ENCODE measurements at regions not wholly inside any gene's neighbourhood (a gene's known extent, or its start where the extent isn't known, plus 50 kb on each side); places are given as distances from the start of the nearest gene placed in this dataset.

DNA sequence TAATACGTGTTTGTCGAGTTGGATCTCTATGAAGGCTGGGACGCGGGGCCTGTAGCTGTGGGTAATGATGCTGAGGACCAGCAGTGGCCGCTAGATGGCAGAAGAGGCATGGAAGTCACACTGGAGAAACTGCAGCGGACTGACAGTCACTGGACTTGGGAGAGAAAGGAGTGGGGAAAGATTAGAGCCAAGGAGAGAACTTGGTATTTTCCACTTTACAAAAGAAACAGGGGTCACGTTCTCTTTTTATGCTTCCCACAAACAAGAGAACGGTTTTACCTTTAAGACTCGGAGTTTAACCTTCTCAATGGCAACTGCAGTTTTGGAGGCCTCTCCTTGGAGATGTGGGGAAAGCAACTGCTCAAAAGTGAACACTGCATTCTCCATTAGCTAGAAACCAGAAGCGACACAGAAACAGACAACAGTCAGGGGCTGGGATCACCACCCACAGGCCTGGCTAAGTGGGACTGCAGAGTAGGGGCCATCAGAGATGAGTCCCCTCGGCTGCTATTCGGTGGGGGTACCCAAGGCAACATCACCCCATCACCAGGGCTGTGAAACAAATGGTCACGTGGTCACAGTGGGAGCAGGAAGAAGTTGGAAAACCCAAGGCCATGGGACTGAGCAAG, 51.1 kb upstream of the EDEM3 start:
- TF ChIP-seq, protein P1, sequence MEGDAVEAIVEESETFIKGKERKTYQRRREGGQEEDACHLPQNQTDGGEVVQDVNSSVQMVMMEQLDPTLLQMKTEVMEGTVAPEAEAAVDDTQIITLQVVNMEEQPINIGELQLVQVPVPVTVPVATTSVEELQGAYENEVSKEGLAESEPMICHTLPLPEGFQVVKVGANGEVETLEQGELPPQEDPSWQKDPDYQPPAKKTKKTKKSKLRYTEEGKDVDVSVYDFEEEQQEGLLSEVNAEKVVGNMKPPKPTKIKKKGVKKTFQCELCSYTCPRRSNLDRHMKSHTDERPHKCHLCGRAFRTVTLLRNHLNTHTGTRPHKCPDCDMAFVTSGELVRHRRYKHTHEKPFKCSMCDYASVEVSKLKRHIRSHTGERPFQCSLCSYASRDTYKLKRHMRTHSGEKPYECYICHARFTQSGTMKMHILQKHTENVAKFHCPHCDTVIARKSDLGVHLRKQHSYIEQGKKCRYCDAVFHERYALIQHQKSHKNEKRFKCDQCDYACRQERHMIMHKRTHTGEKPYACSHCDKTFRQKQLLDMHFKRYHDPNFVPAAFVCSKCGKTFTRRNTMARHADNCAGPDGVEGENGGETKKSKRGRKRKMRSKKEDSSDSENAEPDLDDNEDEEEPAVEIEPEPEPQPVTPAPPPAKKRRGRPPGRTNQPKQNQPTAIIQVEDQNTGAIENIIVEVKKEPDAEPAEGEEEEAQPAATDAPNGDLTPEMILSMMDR (conservative IDR thresholded peaks at IDR 0.05; ENCODE audit: low read depth, low read length): peak; percentile 95
- TF ChIP-seq EZH2 (IDR thresholded peaks at IDR 0.05; ENCODE audit: borderline replicate concordance, low read depth, low read length, poor library complexity, severe bottlenecking): no peak
